ENCODE measurements at regions not wholly inside any gene's neighbourhood (a gene's known extent, or its start where the extent isn't known, plus 50 kb on each side); places are given as distances from the start of the nearest gene placed in this dataset.
"Not testable (repeated sequence)": the region's sequence is repeated elsewhere in the genome, so short reads cannot be mapped to it uniquely, and the experiment has no call there.

GRCh38 chr13:78045916-78046315 lies 127.3 kb upstream of the EDNRB start (continued):
- TF ChIP-seq CTCF (IDR thresholded peaks at IDR 0.05; ENCODE audit: poor library complexity, severe bottlenecking): no peak

DNA sequence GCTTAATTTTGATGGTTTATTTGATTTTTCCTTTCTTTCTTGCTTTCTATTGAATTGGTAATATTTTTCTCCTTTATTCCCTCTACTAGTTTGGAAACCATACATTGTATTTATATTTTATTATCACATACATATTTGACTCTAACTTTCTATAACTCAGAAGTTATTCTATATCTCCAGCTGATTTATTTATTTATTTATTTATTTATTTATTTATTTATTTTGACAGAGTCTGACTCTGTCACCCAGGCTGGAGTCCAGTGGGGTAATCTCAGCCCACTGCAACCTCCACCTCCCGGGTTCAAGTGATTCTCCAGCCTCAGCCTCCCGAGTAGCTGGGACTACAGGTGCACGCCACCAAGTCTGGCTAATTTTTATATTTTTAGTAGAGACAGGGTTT lies 122.7 kb upstream of the EDNRB start:
- not testable (repeated sequence) for H4K20me1 ChIP-seq (ENCODE audit: insufficient read depth); H3K79me2 ChIP-seq (replicated peaks; ENCODE audit: insufficient read depth, low read length); H3F3A ChIP-seq (ENCODE audit: insufficient read depth, low read length, poor library complexity, severe bottlenecking); H3K27ac ChIP-seq (ENCODE audit: low read length); H3K9me2 ChIP-seq (ENCODE audit: insufficient read depth, low read length); H3K9ac ChIP-seq (ENCODE audit: low read length); H3K27me3 ChIP-seq (ENCODE audit: insufficient read depth, low read depth, low read length); H3K36me3 ChIP-seq (ENCODE audit: insufficient read depth, low read length); H2AFZ ChIP-seq (ENCODE audit: low read depth, low read length); H3K4me2 ChIP-seq (ENCODE audit: low read length); H3K4me3 ChIP-seq (ENCODE audit: low read length); H3K9me3 ChIP-seq (ENCODE audit: low read length)

- Histone ChIP-seq H3K79me2 (replicated peaks; ENCODE audit: insufficient read depth, low read length) (no peaks in the 10 kb centered on the region), H2AFZ (ENCODE audit: low read depth, low read length) (no peak overlapping the region), H3K4me3 (ENCODE audit: low read length) (no peak overlapping the region), H3K36me3 (ENCODE audit: insufficient read depth, low read length) (no peaks in the 10 kb centered on the region), H3K4me2 (ENCODE audit: low read length) (no peak overlapping the region), H3K9me3 (ENCODE audit: low read length) (no peaks in the 10 kb centered on the region), H3K27ac (ENCODE audit: low read length) (no peak overlapping the region), H3K27me3 (ENCODE audit: insufficient read depth, low read depth, low read length) (no peaks in the 10 kb centered on the region), H3K9ac (ENCODE audit: low read length) (no peak overlapping the region), H3K9me2 (ENCODE audit: insufficient read depth, low read length) (no peaks in the 10 kb centered on the region), H4K20me1 (ENCODE audit: insufficient read depth) (no peaks in the 10 kb centered on the region), H3F3A (ENCODE audit: insufficient read depth, low read length, poor library complexity, severe bottlenecking) (no peaks in the 10 kb centered on the region)
- TF ChIP-seq CTCF (IDR thresholded peaks at IDR 0.05; ENCODE audit: poor library complexity, severe bottlenecking) (no peak), SMC3 (conservative IDR thresholded peaks at IDR 0.05; ENCODE audit: poor library complexity) (no peak), EP300 (conservative IDR thresholded peaks at IDR 0.05; ENCODE audit: poor library complexity, severe bottlenecking) (no peak), REST (IDR thresholded peaks at IDR 0.05; ENCODE audit: borderline replicate concordance) (no peak), MXI1 (conservative IDR thresholded peaks at IDR 0.05; ENCODE audit: poor library complexity, severe bottlenecking) (no peak), POLR2AphosphoS5 (IDR thresholded peaks at IDR 0.05) (no peak), EZH2 (IDR thresholded peaks at IDR 0.05; ENCODE audit: borderline replicate concordance, insufficient read depth, low read length, poor library complexity, severe bottlenecking) (no peak), RAD21 (conservative IDR thresholded peaks at IDR 0.05) (no peak), TAF1 (IDR thresholded peaks at IDR 0.05; ENCODE audit: low read depth) (no peak)
Measured at GRCh38 chr13:78040205-78040830, 121.7 kb upstream of the EDNRB start.

Data from neural cell (in vitro differentiated cells).